NCI-H1105 (cell line): ENCODE measurements at regions not wholly inside any gene's neighbourhood (a gene's known extent, or its start where the extent isn't known, plus 50 kb on each side); places are given as distances from the start of the nearest gene placed in this dataset.
A peak's percentile ranks its signal among the peaks of the same experiment; 100 is the strongest.
"Not testable (repeated sequence)": the region's sequence is repeated elsewhere in the genome, so short reads cannot be mapped to it uniquely, and the experiment has no call there.

ENCODE experiments used
- DNase-seq: peaks from one replicate; lab custom pipeline; 2025; lab: John Stamatoyannopoulos, UW

DNA sequence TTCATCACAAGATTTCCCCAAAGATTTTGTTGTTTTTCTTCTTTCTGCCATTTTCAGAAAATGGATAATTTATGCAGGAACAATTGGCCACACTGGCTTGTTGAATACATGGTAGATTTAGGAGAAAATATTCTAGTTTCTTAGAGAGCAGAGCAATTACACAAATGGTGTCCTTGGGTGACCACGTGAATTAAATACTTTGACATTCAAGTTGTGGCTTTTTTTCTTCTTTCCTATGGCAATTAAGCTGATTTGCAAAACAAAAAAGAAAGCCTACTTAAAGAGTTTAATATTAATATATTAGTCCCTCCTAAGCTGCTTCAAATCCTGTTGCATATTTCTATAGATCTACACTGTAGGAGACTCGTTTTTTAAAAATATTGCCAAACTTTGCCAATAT lies 133.0 kb upstream of the HTR2C start:
- no peak for DNase-seq

GRCh38 chrX:114451397-114451796 lies 132.5 kb upstream of the HTR2C start:
- no peak for DNase-seq

DNA sequence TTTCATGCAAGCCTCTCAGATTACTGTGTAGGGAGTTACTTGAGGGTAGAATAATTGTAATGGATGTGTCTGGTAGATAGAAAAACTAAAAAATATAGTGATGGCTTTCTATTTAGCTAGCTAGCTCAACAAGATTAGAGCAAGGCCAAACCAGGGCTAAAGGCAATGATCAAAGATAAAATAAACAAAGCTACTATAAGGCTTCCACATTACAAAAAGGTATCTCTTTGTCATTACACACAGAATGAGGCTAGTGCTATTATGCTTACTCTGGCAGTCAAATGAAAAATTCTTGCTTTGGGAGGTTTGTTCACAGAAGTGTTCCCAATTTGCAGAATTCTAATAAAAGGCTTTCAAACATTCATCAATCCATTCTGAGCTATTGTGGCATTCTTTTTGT lies 121.6 kb upstream of the HTR2C start:
- no peak for DNase-seq

- no peak for DNase-seq
Measured at GRCh38 chrX:114465689-114466088, 118.2 kb upstream of the HTR2C start.

DNA sequence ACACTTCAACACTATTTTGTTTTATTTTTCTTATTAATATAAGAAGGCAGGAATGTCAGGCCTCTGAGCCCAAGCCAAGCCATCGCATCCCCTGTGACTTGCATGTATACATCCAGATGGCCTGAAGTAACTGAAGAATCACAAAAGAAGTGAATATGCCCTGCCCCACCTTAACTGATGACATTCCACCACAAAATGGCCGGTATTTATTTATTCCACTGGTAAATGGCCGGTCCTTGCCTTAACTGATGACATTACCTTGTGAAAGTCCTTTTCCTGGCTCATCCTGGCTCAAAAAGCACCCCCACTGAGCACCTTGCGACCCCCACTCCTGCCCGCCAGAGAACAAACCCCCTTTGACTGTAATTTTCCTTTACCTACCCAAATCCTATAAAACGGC lies 111.9 kb upstream of the HTR2C start:
- DNase-seq = not testable (repeated sequence)

DNA sequence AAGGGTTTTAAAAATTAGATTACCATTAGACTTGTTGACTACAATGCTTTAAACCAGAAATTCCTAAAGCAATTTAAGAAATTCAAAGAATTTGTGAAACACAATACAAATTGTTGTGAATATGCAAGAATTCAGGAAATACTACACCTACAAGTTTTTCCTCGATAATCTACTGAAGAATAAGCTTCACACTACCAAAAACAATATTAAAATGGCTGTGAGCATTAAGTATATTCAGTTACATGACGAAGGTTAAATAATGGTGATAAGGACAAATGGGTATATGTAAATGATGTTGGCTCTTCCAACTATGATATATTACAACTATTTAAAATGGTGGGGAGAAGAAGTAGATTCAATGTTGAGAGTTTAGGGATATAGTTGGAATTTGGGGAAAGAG lies 111.1 kb upstream of the HTR2C start:
- no peak for DNase-seq

GRCh38 chrX:114500622-114501021 lies 83.3 kb upstream of the HTR2C start:
- peak; percentile 0 for DNase-seq

DNA sequence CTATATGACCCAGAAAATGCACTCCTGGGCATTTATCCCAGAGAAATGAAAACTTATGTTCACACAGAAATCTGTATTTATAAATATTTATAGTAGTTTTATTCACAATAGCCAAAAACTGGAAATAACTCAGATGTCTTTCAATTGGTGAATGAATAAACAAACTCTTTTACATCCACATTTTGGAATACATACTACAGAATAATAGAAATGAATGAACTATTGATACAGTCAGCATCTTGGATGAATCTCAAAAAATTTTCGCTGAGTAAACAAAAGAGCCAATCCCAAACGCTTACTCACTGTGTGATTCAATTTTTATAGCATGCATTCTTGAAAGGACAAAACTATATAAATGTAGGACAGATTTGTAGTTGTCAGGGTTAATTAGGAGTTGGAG lies 75.1 kb upstream of the HTR2C start:
- no peak for DNase-seq

DNA sequence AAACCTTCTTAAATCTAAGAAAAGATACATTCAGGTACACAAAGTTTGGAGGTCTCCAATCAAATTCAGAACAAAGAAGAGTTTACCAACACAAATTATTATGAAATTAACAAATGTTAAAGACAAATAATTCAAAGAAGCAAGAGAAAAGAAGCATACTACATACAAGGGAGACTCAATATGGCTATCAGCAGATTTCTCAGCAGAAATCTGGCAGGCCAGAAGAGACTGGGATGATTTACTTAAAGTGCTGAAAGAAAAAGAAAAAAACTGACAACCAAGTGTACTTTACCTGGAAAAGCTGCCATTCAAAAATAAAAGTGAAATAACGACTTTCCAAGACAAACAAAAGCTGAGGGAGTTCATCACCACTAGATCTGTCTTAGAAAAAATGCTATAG lies 64.4 kb upstream of the HTR2C start:
- DNase-seq = no peak

GRCh38 chrX:114520701-114521100 lies 63.2 kb upstream of the HTR2C start:
- DNase-seq = not testable (repeated sequence)

DNA sequence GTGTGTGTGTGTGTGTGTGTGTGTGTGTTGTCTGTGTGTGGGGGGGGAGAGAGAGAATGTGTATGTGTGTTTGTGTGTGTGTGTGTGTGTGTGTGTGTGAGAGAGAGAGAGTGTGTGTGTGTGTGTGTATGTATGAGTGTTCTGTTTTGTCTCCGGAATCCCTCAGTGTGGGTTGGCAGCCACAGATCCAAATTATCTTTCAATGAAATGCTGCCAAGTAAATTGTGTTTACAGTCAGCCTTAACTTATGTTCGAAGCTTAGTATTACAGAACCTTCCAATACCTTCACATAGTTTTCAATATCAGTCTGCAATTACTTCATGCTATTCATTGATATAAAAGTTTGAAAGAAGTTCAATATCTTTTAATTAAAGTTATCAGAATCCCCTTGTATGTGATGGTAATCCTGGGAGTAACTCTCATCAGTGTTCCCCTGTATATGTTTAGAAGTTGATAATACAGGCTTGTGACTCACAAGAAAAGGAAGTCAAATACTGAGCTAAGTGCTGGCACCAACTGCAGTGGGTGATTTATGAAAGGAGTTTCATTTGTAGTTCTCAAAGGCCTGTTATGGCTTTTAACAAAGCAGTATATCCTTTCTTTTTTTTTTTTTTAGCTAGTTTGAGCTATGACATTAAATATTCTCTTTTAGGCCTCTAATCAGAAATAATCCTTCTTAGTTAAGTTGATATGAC lies 51.6 kb upstream of the HTR2C start:
- DNase-seq = no peak
